ENCODE measurements at regions not wholly inside any gene's neighbourhood (a gene's known extent, or its start where the extent isn't known, plus 50 kb on each side); places are given as distances from the start of the nearest gene placed in this dataset.

DNA sequence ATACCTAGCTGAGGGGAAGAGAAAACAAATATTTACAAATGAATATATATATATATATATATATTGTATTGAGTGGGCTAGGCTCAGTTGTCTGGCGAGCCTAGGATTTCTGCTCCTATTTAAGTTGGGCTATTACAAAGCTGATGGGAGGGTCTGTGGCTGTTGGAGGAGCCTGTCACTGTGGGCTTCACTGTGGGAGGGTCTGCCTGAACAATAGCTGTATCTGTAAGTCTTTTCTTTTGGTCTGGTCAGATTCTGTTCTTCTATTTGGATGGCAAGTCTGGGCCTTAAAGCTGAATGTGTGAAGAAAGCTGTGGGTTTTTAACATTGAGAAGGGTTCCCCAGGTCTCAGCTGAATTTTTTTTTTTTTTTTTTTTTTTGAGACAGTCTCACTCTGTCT is 220.6 kb upstream of the LYZL1 start:
- no peak overlapping the region for H3K4me3 ChIP-seq
- no peak overlapping the region for H3K27ac ChIP-seq
- no peaks in the 10 kb centered on the region for H3K9me3 ChIP-seq
- intact Hi-C loops (cut with DNase I): no loop called here
- WGBS, 3 donors: 88 to 91% (median 89%) methylated on average over 1 of the region's 1 CpG
- TF ChIP-seq EP300 (IDR thresholded peaks at IDR 0.05) (no peak), POLR2A (IDR thresholded peaks at IDR 0.05) (no peak)
- no peaks in the 10 kb centered on the region for H3K27me3 ChIP-seq
- DNase-seq: no peak
- H3K4me1 ChIP-seq (ENCODE audit: insufficient read depth): peaks cover 4% of the 10 kb centered on the region
- no peaks in the 10 kb centered on the region for H3K36me3 ChIP-seq

DNA sequence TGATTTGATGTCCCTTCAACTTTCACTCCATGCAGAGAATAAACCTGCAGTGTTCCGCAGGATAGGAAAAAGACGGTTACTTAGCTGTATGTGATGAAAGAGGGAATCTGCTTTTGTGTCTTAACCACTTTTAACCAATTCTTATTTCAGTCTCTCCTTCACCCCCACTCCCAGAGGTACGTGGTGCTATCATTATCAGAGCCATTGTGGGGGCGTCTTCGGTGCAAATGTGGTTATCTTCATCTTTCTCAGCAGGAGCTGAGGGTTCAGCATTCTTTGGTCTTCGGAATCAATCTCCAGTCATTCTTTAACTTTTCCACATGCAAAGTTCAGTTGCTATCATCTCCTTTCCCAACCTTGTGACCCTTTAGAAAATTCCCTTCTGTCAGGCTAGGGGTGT is 219.9 kb upstream of the LYZL1 start:
- no peak overlapping the region for H3K4me3 ChIP-seq
- H3K27ac ChIP-seq: no peak overlapping the region
- intact Hi-C loops (cut with DNase I): no loop called here
- peaks cover 4% of the 10 kb centered on the region for H3K4me1 ChIP-seq (ENCODE audit: insufficient read depth)
- H3K9me3 ChIP-seq: no peaks in the 10 kb centered on the region
- 76 to 81% (median 81%) methylated on average over 6 of the region's 6 CpGs for WGBS, 3 donors
- TF ChIP-seq, protein P1, sequence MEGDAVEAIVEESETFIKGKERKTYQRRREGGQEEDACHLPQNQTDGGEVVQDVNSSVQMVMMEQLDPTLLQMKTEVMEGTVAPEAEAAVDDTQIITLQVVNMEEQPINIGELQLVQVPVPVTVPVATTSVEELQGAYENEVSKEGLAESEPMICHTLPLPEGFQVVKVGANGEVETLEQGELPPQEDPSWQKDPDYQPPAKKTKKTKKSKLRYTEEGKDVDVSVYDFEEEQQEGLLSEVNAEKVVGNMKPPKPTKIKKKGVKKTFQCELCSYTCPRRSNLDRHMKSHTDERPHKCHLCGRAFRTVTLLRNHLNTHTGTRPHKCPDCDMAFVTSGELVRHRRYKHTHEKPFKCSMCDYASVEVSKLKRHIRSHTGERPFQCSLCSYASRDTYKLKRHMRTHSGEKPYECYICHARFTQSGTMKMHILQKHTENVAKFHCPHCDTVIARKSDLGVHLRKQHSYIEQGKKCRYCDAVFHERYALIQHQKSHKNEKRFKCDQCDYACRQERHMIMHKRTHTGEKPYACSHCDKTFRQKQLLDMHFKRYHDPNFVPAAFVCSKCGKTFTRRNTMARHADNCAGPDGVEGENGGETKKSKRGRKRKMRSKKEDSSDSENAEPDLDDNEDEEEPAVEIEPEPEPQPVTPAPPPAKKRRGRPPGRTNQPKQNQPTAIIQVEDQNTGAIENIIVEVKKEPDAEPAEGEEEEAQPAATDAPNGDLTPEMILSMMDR (IDR thresholded peaks at IDR 0.05): no peak
- no peak for TF ChIP-seq POLR2A (IDR thresholded peaks at IDR 0.05)
- no peak for TF ChIP-seq EP300 (IDR thresholded peaks at IDR 0.05)
- no peaks in the 10 kb centered on the region for H3K27me3 ChIP-seq
- H3K36me3 ChIP-seq: no peaks in the 10 kb centered on the region
- DNase-seq: no peak

DNA sequence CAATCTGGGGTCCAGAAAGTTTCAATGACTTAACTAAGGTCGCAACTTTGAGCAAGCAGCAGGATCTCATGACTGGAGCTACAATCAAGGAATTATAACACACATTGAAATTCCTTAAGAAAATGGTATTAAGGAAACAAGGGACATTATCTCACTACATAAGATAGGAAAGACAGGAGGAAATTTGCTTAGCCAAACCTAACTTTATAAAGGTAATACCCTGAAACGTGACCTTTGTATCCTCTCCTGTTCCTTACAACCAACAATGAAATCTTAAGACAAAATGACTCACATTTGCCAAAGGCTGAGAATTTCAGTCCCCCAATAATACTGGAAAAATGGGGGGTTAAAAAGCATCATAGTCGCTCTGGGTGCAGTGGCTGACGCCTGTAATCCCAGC is 218.9 kb upstream of the LYZL1 start:
- TF ChIP-seq, protein P1 (IDR thresholded peaks at IDR 0.05): no peak
- TF ChIP-seq EP300 (IDR thresholded peaks at IDR 0.05): no peak
- no peak for TF ChIP-seq POLR2A (IDR thresholded peaks at IDR 0.05)
- Histone ChIP-seq H3K27ac (no peak overlapping the region), H3K4me1 (ENCODE audit: insufficient read depth) (peaks cover 1% of the 10 kb centered on the region), H3K27me3 (no peaks in the 10 kb centered on the region), H3K36me3 (no peaks in the 10 kb centered on the region), H3K4me3 (no peak overlapping the region), H3K9me3 (no peaks in the 10 kb centered on the region)
- intact Hi-C loops (cut with DNase I): no loop called here
- no peak for DNase-seq
- WGBS, 3 donors: 86 to 91% (median 88%) methylated on average over 4 of the region's 4 CpGs

DNA sequence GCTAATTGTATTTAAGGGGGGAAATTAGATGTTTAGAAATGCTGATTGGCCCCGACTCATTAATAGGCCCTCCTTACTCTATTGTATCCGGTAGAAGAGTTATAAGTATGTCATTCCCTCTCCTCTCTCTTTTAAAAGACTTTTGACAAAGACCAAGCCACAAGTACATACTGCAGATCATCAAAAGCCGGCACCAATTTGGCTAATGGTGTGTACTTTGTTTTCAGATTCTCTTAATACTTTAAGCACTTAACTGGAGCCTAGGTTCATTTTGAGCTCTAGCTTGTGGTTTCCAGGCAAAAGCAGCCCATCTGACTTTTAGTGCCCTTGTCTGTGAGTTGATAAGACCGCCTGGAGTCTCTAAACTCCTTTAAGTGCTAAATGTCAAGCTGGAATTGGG is 210.0 kb upstream of the LYZL1 start:
- H3K27ac ChIP-seq: no peak overlapping the region
- 35 to 52% (median 42%) methylated on average over 4 of the region's 4 CpGs for WGBS, 3 donors

DNA sequence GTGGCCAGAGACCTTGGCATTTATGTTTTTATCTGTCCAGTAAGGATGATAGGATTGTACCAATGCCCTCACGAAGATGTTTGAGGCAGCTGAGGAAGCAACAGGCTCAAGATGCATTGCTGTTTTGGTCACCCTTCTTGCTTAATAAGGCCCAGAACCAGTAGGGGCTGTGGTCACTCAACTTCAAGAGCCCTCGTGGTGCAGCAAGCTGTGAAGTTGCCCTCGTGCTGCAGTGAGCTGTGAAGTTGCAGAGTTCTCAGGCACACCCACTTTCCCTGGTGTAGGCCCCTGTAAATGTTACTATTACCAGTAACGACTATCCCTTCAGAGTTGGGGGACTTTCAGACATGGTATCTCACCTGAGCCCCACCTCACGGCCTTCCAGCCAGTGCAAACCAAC is 207.6 kb upstream of the LYZL1 start:
- WGBS, 3 donors: 86 to 91% (median 87%) methylated on average over 5 of the region's 5 CpGs
- intact Hi-C loops (cut with DNase I): no loop called here
- DNase-seq: no peak
- Histone ChIP-seq H3K27me3 (no peaks in the 10 kb centered on the region), H3K9me3 (no peaks in the 10 kb centered on the region), H3K27ac (no peak overlapping the region), H3K4me1 (ENCODE audit: insufficient read depth) (no peaks in the 10 kb centered on the region), H3K4me3 (no peak overlapping the region), H3K36me3 (no peaks in the 10 kb centered on the region)
- TF ChIP-seq POLR2A (IDR thresholded peaks at IDR 0.05): no peak
- no peak for TF ChIP-seq EP300 (IDR thresholded peaks at IDR 0.05)
- TF ChIP-seq, protein P1 (IDR thresholded peaks at IDR 0.05): no peak

More for the DNA sequence above, 210.0 kb upstream of the LYZL1 start:
- no peak for TF ChIP-seq POLR2A (IDR thresholded peaks at IDR 0.05)
- TF ChIP-seq EP300 (IDR thresholded peaks at IDR 0.05): no peak
- TF ChIP-seq, protein P1 (IDR thresholded peaks at IDR 0.05): no peak
- Histone ChIP-seq H3K4me1 (ENCODE audit: insufficient read depth) (no peaks in the 10 kb centered on the region), H3K36me3 (no peaks in the 10 kb centered on the region), H3K9me3 (no peaks in the 10 kb centered on the region), H3K4me3 (no peak overlapping the region), H3K27me3 (no peaks in the 10 kb centered on the region)
- intact Hi-C loops (cut with DNase I): no loop called here
- no peak for DNase-seq
